Caki2 (cell line): ENCODE measurements at regions not wholly inside any gene's neighbourhood (a gene's known extent, or its start where the extent isn't known, plus 50 kb on each side); places are given as distances from the start of the nearest gene placed in this dataset.

ENCODE experiments used
- DNase-seq: peaks from one replicate; pipeline ENCODE4 v3.0.0-alpha.2; 2015; ENCODE audit warnings: low read depth
- in situ Hi-C: cut with HindIII; loops from 2 replicates; pipeline ENCODE4 v1.10.0; 2016; ENCODE audit warnings: low sequenced_read_pairs, low pct_unique_long_range_greater_than_20kb, mixed read lengths

DNA sequence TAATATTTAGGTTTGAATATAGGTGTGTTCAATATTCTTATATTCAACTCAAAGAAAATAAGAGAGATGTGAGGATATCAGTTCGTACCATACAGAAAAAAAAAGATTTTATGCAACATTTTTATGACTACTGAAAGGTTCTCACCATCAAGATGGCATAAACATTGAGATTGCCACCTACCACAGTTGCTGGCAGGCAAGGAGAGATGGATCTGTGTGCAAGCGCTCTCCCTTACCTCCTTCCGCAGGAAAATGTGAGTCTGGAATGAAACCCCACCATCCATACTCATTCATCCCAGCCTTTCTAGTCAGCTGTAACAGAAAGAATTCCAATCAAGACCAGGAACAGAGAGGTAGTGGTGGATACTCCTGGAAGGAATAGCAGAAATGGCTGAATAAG lies 376.9 kb downstream of the PPP3CA start:
- no peak for DNase-seq
- in situ Hi-C loops: no loop called here

- in situ Hi-C loops: no loop called here
Measured at GRCh38 chr4:100969925-100970324, 377.4 kb downstream of the PPP3CA start.

GRCh38 chr4:100968046-100968445 lies 379.3 kb downstream of the PPP3CA start:
- in situ Hi-C loops: no loop called here

More at GRCh38 chr4:100969925-100970324, 377.4 kb downstream of the PPP3CA start:
- no peak for DNase-seq

GRCh38 chr4:100963627-100964026 lies 383.7 kb downstream of the PPP3CA start:
- in situ Hi-C loops: no loop called here
- DNase-seq: no peak

More at GRCh38 chr4:100968046-100968445, 379.3 kb downstream of the PPP3CA start:
- DNase-seq: no peak

DNA sequence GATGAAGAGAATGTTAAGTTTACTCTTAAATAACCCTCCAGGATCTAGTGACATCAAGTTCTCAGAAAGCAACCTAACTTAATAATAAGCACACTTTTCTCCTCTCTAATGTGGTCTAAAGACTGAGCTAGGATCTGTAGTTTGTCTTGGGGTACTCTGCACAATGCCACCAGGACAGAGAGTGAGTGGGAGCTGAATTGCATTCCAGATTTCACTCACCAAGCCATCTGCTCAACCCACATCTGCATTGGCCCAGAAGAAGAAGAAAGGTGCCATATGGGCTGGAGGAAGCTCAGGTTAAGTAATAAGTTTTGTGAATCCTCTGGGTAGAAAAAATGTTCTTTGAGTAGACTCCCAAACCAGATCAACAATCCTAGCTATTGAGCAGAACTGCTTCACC lies 384.6 kb downstream of the PPP3CA start:
- in situ Hi-C loops: no loop called here
- no peak for DNase-seq

DNA sequence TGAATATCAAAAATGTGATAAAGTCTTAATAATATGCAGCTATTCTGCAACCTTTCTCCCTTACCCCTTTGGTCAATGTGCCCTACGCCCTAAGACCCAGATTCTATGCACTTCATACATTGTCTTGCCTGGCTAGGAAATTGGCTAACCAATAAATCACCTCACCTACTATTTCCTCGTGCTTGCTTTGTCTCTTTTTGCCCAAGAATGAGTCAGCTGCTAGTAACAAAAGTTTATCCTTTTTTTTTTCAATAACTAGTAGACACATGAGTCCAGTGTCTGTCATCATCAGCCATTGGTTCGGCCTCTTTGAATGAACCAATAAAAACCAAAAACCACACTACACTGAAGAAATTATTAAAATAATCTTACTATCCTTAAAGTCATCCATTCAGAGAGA lies 387.1 kb downstream of the PPP3CA start:
- DNase-seq: no peak
- in situ Hi-C loops: no loop called here

- in situ Hi-C loops: no loop called here
- DNase-seq: no peak
Measured at GRCh38 chr4:100954046-100954445, 393.3 kb downstream of the PPP3CA start.

DNA sequence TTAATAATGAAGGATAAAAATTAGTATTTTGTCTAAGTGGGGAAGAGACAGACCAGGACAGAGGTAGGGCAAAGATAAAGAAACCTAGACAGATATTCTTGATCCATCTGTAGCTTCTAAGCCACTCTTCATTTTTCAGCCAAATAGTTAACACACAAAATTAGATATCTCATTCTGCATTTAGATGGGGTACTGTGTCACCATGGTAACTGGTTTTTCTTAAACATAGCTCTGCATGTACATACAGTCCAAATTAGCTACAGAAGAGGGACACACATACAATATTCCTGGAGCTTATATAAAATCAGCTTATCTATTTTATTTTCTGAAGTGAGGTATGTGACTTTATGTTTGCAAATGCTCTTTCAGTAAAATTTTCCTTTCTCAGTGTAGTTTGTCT lies 393.7 kb downstream of the PPP3CA start:
- in situ Hi-C loops: no loop called here
- DNase-seq: no peak

DNA sequence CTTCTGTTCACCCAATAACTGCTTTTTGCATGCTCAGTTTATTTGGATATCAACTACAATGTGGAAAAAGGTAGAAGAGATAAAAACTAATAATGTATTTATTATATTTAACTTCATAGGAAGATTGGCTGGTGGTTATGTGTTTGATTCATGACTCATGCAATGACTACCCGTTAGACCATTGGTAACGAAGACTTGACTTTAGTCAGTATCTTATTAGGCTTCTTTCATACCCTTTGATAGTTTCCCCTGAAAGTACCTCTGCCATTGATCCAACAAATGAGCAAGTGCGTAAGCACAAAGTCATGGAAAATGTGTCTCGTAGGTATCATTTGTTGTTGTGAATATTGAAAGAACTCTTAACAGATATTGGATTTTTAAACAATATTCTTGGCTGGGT lies 394.7 kb downstream of the PPP3CA start:
- DNase-seq: no peak

GRCh38 chr4:100949350-100949935 lies 397.9 kb downstream of the PPP3CA start:
- in situ Hi-C loops: no loop called here
- no peak for DNase-seq

More for the DNA sequence above, 394.7 kb downstream of the PPP3CA start:
- in situ Hi-C loops: no loop called here

DNA sequence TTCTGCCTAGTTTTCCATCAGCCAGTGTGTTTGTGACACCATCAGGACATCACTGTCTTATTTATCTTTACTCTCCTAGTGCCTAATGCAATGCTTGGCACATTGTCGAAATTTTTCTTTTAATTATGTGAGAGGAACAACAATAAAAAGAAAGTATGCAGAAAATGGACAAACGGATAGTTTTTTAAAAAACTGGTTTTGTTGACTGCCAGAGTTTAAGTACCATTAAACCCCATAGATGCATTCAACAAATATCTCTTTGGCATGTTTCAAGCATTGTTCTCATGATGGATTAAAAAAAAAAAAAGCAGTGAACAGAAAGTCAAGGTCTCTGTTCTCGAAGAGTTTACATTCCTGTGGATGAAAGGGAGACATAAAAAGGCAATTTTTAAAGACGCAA lies 398.4 kb downstream of the PPP3CA start:
- no peak for DNase-seq
- in situ Hi-C loops: no loop called here

DNA sequence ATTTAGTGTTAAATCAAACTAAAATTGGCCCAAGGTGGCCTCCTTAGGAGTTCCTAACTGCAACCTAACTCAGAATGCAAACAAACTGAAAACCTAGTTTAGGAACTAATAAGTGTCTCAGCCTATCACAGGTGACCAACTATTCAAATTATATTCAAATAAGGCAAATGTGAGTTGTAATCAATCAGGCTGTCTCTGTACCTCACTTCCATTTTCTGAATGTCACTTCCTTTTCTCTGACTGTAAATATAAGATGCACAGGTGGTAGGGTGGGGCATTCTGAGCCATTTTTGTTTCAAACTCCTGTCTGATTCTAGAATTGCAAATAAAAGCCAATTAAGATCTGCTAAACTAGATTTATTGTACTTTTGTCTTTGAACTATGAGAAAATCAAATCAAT lies 401.5 kb downstream of the PPP3CA start:
- no peak for DNase-seq
- in situ Hi-C loops: no loop called here

- DNase-seq: no peak
- in situ Hi-C loops: no loop called here
Measured at GRCh38 chr4:100938698-100939097, 408.6 kb downstream of the PPP3CA start.

GRCh38 chr4:100936661-100937375 lies 410.5 kb downstream of the PPP3CA start:
- no peak for DNase-seq
- in situ Hi-C loops: no loop called here

DNA sequence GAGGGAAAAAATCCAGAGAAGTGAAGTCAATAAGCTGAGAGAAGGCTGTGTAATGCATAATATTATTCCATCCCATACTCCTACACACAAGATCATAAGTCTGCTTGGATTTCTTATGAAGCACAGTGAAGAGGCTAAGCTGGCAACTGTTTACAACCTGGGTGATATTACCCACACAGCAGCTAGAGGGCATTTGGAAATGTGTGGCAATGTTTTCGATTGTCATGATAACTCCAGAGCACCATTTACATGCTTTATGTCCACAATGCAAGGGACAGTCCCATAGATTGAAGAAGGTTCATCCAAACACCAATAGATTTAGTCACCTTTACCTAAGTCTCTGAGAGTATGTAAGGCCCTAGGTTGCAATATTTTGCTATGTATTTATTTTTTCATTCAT lies 412.2 kb downstream of the PPP3CA start:
- DNase-seq: no peak
- in situ Hi-C loops: no loop called here

DNA sequence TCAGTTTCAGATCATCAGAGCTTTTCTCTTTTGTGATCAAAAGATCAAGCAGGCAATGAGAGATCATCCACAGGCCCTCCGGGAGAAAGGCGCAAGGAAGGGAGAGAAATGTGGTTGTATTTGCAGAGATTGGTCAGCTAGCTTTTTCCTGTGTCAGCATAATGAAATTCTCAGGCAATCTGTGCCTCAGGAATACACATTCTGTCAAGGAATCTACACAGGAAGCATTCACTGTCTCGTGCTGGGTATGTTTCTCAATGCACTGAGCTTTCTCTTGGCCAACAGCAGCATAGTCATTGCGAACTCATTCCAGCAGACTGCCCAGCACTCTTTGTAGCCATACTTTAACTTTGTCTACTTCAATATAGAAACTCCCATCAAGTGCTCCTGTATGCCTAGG lies 413.7 kb downstream of the PPP3CA start:
- DNase-seq: no peak
- in situ Hi-C loops: no loop called here

DNA sequence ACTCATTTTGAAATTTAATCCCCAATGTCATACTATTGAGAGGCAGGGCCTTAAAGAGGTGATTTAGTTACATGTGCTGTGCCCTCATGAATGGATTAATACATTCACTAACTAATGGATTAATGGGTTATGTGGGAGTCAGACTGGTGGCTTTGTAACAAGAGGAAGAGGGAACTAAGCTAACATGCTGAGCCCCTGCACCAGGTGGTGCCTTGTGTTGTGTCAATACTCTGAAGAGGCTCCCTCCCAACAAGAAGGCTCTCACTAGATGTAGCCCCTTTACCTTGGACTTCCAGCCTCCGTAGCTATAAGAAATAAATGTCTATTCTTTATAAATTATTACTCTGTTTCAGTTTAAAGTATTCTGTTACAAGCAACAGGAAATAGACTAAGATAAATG lies 411.9 kb upstream of the EMCN start:
- in situ Hi-C loops: no loop called here
- no peak for DNase-seq

- in situ Hi-C loops: no loop called here
- DNase-seq: no peak
Measured at GRCh38 chr4:100929135-100929534, 411.3 kb upstream of the EMCN start.

DNA sequence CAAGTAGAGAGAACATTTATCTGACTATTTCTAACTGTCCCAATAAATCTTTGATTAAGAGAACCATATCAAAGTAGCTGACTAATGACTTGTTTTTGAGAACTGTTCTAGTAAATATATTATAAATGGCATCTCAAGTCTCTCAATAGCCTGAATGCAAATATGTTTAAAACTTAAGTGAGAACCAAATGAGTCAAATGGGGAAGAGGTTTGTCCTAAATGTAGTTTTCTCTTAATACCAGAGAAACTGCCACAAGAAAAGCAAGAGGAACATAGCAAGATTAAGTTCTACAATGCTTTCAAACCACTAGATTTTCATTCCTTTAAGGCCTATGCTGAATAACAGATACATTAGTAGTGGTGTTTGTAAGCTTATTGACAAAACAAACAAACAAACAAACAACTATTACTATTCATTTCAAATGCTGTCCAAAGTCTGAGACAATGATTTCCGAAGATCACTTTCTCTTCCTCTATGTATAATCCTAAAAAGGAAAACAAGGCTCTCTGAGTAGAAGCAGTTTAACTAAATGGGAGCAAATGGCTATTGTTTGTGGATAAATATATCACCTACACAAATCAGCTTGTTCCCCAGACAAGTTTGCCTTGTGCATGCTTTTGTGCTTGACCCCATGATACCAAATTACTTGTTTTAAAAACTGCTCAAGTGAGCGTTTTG lies 408.4 kb upstream of the EMCN start:
- DNase-seq: no peak
- in situ Hi-C loops: no loop called here

GRCh38 chr4:100913685-100914084 lies 395.9 kb upstream of the EMCN start:
- in situ Hi-C loops: no loop called here
- no peak for DNase-seq
